HG02884 (cell line): ENCODE measurements at regions not wholly inside any gene's neighbourhood (a gene's known extent, or its start where the extent isn't known, plus 50 kb on each side); places are given as distances from the start of the nearest gene placed in this dataset.

Experiments
- ATAC-seq: cut with Tn5 transposase; IDR thresholded peaks from one replicate; pipeline ENCODE4 v1.9.1; 2021; ENCODE audit warnings: mild to moderate bottlenecking, moderate library complexity; ENCODE audit not compliant: unreplicated experiment

GRCh38 chr12:34391771-34392581 is 369.7 kb downstream of the ALG10 start:
- ATAC-seq: no peak

GRCh38 chr12:34392741-34393085 is 370.4 kb downstream of the ALG10 start:
- no peak for ATAC-seq

- no peak for ATAC-seq
Measured at GRCh38 chr12:34393086-34393820, 371.0 kb downstream of the ALG10 start.

GRCh38 chr12:34393821-34394150 is 371.5 kb downstream of the ALG10 start:
- ATAC-seq: no peak

- ATAC-seq: no peak
Measured at GRCh38 chr12:34394211-34395055, 372.1 kb downstream of the ALG10 start.

- no peak for ATAC-seq
Measured at GRCh38 chr12:34395056-34396005, 373.0 kb downstream of the ALG10 start.

GRCh38 chr12:34396006-34396860 is 373.9 kb downstream of the ALG10 start:
- no peak for ATAC-seq

GRCh38 chr12:34396861-34397590 is 374.7 kb downstream of the ALG10 start:
- ATAC-seq: no peak

- no peak for ATAC-seq
Measured at GRCh38 chr12:34397591-34398365, 375.5 kb downstream of the ALG10 start.

GRCh38 chr12:34398366-34398705 is 376.0 kb downstream of the ALG10 start:
- ATAC-seq: no peak

GRCh38 chr12:34398706-34399630 is 376.7 kb downstream of the ALG10 start:
- ATAC-seq: no peak

- ATAC-seq: no peak
Measured at GRCh38 chr12:34399631-34400410, 377.5 kb downstream of the ALG10 start.

GRCh38 chr12:34400411-34400881 is 378.1 kb downstream of the ALG10 start:
- ATAC-seq: no peak

- no peak for ATAC-seq
Measured at GRCh38 chr12:34400986-34401658, 378.8 kb downstream of the ALG10 start.

GRCh38 chr12:34401659-34402227 is 379.4 kb downstream of the ALG10 start:
- ATAC-seq: no peak
